ENCODE measurements at regions not wholly inside any gene's neighbourhood (a gene's known extent, or its start where the extent isn't known, plus 50 kb on each side); places are given as distances from the start of the nearest gene placed in this dataset.

DNA sequence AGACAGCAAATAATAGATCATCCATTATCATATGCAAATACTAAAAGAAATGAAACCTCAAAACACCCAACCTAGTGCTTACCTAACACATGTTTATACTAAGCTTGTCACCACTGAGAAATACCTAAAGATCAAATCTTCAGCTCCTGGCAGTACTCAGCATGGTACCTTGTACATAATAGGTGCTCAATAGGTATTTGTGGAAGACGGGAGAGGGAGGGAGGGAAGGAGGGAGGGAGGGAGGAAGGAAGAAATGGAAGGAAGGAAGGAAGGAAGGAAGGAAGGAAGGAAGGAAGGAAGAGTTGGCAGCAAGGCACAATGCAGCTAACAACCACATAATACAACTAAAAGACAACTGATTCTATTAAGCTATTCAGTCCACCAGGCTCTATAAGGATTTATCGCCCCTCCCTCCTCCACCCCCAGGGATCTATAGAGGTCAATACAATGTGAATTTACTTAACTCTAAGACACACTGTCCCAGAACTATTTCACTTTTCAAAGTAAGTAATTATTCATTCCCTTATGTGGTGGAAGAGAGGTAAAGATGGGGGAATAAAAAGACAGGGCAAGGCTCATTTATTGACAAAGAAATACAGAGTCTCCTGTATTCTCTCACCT, 328.9 kb downstream of the PAPSS1 start:
- no peaks in the 10 kb centered on the region for H3K36me3 Mint-ChIP-seq (ENCODE audit: low read depth)
- peaks cover 3% of the 10 kb centered on the region for H3K27me3 Mint-ChIP-seq (ENCODE audit: insufficient read depth)
- no peak for DNase-seq
- TF ChIP-seq, protein P1, sequence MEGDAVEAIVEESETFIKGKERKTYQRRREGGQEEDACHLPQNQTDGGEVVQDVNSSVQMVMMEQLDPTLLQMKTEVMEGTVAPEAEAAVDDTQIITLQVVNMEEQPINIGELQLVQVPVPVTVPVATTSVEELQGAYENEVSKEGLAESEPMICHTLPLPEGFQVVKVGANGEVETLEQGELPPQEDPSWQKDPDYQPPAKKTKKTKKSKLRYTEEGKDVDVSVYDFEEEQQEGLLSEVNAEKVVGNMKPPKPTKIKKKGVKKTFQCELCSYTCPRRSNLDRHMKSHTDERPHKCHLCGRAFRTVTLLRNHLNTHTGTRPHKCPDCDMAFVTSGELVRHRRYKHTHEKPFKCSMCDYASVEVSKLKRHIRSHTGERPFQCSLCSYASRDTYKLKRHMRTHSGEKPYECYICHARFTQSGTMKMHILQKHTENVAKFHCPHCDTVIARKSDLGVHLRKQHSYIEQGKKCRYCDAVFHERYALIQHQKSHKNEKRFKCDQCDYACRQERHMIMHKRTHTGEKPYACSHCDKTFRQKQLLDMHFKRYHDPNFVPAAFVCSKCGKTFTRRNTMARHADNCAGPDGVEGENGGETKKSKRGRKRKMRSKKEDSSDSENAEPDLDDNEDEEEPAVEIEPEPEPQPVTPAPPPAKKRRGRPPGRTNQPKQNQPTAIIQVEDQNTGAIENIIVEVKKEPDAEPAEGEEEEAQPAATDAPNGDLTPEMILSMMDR (IDR thresholded peaks at IDR 0.05), result no peak
- no peak overlapping the region for H3K4me3 Mint-ChIP-seq
- H3K4me1 Mint-ChIP-seq (ENCODE audit: low read depth), result peaks cover 17% of the 10 kb centered on the region
- no peaks in the 10 kb centered on the region for H3K9me3 Mint-ChIP-seq
- no peak overlapping the region for H3K27ac Mint-ChIP-seq

DNA sequence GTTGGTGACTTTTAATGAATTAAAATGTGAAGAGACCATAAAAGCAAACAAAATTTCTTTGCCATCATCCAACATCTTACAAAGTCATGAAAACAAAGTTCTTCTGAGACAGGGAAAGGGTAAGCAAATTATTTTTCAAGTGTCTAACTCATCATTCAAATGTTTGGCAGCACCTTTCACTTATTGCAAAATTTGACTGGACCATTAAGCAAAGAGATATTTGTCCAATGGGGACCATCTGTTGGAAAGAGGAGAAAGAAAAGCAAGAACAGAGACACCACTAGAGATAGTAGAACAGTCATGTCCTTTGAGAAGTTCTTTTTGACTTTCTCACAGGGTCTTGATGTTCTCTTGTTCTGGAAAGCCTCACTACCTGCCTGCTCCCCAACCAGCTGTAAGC, 330.1 kb downstream of the PAPSS1 start:
- Mint-ChIP-seq H3K27ac (no peak overlapping the region), H3K4me3 (no peak overlapping the region), H3K27me3 (ENCODE audit: insufficient read depth) (peaks cover 6% of the 10 kb centered on the region), H3K9me3 (no peaks in the 10 kb centered on the region), H3K36me3 (ENCODE audit: low read depth) (no peaks in the 10 kb centered on the region), H3K4me1 (ENCODE audit: low read depth) (peaks cover 17% of the 10 kb centered on the region)
- DNase-seq, result no peak
- TF ChIP-seq, protein P1 (IDR thresholded peaks at IDR 0.05), result no peak

DNA sequence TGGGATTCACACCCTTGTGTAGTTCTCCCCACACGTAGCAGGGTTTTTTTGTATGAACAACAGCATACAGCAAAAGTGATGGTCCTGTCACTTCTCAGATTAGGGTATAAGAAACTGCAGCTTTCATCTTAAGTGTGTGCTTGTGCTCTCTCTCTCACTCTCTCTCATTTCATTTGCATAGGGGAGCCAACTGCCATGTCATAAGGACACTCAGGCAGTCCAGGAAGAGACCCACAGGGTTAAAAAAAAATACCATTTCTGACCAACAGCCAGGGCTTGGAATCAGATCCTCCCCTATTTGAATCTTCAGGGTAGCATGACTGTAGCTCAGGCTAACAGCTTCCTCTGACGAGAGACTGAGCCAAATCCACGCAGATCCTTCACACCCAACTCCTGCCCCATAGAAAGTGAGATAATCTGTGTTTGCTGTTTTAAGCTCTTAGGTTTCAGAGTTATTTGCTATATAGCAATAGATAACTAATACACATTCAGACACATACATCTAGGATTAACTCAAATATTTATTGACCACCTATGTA, 331.2 kb downstream of the PAPSS1 start:
- Mint-ChIP-seq H3K36me3 (ENCODE audit: low read depth) (no peaks in the 10 kb centered on the region), H3K27me3 (ENCODE audit: insufficient read depth) (peaks cover 9% of the 10 kb centered on the region), H3K4me3 (no peak overlapping the region), H3K27ac (no peak overlapping the region), H3K9me3 (no peaks in the 10 kb centered on the region), H3K4me1 (ENCODE audit: low read depth) (peaks cover 17% of the 10 kb centered on the region)
- no peak for DNase-seq
- TF ChIP-seq, protein P1 (IDR thresholded peaks at IDR 0.05), result no peak

DNA sequence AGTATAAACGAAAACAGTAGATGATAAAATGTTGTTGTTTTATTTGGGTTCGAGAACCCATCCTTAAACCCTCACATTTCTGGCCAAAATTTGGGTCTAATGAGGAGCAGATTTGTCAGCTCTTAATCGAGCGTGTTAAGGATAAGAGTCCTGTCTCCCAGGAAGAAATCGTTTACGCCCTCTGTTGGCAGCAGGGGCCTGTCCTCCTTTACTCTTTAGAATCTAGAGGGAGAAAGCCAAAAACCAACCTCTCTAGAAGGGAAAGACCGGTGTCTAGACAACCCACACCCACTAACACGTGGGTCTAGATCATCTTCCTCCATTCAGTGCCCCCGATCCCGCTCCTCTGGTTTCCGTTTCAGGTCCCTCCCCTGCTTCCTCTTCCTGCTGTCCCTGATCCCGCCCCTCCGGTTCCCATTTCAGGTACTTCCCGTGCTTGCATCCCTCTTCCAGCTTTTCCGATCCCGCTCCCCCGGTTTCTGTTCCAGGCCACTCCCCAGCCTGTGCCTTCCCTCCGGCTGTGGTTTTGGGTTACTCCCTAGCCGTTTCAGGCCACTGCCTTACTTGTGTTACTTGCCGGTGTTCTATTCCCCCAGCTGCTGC, 339.1 kb downstream of the PAPSS1 start:
- Mint-ChIP-seq H3K4me3 (no peak overlapping the region; the same call in 1 of the 2 replicates), H3K4me1 (ENCODE audit: low read depth) (peaks cover 20% of the 10 kb centered on the region), H3K9me3 (no peaks in the 10 kb centered on the region), H3K36me3 (ENCODE audit: low read depth) (no peaks in the 10 kb centered on the region), H3K27me3 (ENCODE audit: insufficient read depth) (peaks cover 6% of the 10 kb centered on the region), H3K27ac (no peak overlapping the region)
- peak; percentile 33 for DNase-seq
- TF ChIP-seq, protein P1 (IDR thresholded peaks at IDR 0.05), result peak; percentile 77

DNA sequence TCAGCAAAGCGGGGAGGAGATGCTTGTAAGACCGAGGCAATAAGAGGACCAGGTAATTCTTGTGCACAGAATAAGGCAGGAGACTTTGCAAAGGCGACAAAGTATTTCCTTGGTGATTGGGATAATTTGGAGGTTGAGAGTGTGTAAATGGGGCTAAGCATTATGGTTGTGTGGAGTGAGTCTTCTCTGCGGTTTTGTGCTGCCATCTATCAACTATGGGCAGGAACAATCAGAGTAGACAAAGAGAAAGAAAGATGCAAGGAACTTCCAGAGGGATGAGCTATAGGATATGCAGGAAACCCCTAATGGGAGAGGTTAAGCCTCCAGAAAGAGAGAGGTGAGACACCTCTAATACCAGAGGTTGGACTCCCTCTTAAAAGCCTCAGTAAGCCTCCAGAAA, 339.8 kb downstream of the PAPSS1 start:
- peaks cover 3% of the 10 kb centered on the region; the same call in 1 of the 2 replicates for H3K27me3 Mint-ChIP-seq (ENCODE audit: insufficient read depth)
- no peaks in the 10 kb centered on the region for H3K36me3 Mint-ChIP-seq (ENCODE audit: low read depth)
- H3K4me3 Mint-ChIP-seq, result peak overlapping the region; percentile 25; the same call in 1 of the 2 replicates
- no peak for DNase-seq
- H3K27ac Mint-ChIP-seq, result no peak overlapping the region
- H3K9me3 Mint-ChIP-seq, result no peaks in the 10 kb centered on the region
- TF ChIP-seq, protein P1 (IDR thresholded peaks at IDR 0.05), result no peak
- peaks cover 20% of the 10 kb centered on the region for H3K4me1 Mint-ChIP-seq (ENCODE audit: low read depth)
